Neural progenitor cell (in vitro differentiated cells): ENCODE measurements at regions not wholly inside any gene's neighbourhood (a gene's known extent, or its start where the extent isn't known, plus 50 kb on each side); places are given as distances from the start of the nearest gene placed in this dataset.

Source experiments
- EZH2 ChIP-seq: fragments of 200-600 bp; sonication (generic); IDR thresholded peaks from 2 replicates; pipeline ENCODE4 v1.6.1; 2017; ENCODE audit warnings: antibody characterized with exemption, mild to moderate bottlenecking, moderate library complexity
- EZH2phosphoT487 ChIP-seq: fragments of 200-600 bp; sonication (generic); IDR thresholded peaks from 2 replicates; pipeline ENCODE4 v1.6.1; 2017; ENCODE audit warnings: antibody characterized with exemption
- TF ChIP-seq, protein P1 (sequence below): fragments of 200-600 bp; sonication (generic); IDR thresholded peaks from 2 replicates; pipeline ENCODE4 v1.5.1; 2017; ENCODE audit warnings: antibody characterized with exemption, mild to moderate bottlenecking

DNA sequence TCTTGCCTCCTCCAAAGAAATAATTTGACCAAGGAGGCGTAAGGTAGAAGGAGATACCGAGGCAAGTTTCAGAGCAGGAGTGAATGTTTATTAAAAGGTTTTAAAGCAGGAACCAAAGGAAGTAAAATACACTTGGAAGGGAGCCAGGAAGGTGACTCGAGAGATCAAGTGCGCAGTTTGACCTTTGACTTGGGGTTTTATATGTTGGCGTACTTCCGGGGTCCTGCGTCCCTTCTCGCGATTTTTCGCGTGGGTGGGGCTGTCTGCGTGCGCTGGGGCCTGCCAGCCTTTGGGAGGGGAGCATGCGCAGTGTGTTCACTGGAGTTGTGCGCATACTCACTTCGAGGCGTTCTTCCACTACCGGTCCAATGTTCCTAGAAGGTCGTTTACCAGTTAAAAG, 166.0 kb upstream of the IRX2 start:
- TF ChIP-seq EZH2phosphoT487 = no peak
- TF ChIP-seq, protein P1, sequence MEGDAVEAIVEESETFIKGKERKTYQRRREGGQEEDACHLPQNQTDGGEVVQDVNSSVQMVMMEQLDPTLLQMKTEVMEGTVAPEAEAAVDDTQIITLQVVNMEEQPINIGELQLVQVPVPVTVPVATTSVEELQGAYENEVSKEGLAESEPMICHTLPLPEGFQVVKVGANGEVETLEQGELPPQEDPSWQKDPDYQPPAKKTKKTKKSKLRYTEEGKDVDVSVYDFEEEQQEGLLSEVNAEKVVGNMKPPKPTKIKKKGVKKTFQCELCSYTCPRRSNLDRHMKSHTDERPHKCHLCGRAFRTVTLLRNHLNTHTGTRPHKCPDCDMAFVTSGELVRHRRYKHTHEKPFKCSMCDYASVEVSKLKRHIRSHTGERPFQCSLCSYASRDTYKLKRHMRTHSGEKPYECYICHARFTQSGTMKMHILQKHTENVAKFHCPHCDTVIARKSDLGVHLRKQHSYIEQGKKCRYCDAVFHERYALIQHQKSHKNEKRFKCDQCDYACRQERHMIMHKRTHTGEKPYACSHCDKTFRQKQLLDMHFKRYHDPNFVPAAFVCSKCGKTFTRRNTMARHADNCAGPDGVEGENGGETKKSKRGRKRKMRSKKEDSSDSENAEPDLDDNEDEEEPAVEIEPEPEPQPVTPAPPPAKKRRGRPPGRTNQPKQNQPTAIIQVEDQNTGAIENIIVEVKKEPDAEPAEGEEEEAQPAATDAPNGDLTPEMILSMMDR = no peak
- no peak for TF ChIP-seq EZH2
